ENCODE measurements at regions not wholly inside any gene's neighbourhood (a gene's known extent, or its start where the extent isn't known, plus 50 kb on each side); places are given as distances from the start of the nearest gene placed in this dataset.

DNA sequence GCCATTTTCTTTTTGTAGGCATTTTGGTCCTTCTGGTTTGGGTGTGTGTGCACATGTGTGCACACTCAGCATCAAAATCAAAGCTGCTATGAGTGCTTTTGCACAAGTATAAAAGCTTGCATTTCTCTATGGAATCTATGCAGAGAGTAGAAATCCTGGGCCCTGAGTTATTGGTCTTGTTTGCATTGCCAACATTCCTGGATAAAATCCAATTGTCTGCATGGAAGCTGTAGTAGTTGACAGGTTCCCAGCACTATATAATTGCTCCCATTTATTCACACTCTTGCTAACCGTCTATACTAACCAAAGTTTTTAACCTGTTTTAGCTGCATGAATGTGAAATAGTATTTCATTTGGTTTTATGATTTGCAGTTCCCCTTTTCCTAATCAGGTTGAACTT is 277.0 kb downstream of the FOXA2 start:
- intact Hi-C loops (cut with DNase I): no loop called here
- Histone ChIP-seq H3K27me3 (peaks cover 0 to 4% of the 10 kb centered on the region in 2 donors), H3K4me1 (no peaks in the 10 kb centered on the region), H3K36me3 (no peaks in the 10 kb centered on the region), H3K4me3 (no peak overlapping the region), H3K27ac (no peak overlapping the region), H3K9me3 (no peaks in the 10 kb centered on the region)
- no peak for ATAC-seq
- TF ChIP-seq, protein P1, sequence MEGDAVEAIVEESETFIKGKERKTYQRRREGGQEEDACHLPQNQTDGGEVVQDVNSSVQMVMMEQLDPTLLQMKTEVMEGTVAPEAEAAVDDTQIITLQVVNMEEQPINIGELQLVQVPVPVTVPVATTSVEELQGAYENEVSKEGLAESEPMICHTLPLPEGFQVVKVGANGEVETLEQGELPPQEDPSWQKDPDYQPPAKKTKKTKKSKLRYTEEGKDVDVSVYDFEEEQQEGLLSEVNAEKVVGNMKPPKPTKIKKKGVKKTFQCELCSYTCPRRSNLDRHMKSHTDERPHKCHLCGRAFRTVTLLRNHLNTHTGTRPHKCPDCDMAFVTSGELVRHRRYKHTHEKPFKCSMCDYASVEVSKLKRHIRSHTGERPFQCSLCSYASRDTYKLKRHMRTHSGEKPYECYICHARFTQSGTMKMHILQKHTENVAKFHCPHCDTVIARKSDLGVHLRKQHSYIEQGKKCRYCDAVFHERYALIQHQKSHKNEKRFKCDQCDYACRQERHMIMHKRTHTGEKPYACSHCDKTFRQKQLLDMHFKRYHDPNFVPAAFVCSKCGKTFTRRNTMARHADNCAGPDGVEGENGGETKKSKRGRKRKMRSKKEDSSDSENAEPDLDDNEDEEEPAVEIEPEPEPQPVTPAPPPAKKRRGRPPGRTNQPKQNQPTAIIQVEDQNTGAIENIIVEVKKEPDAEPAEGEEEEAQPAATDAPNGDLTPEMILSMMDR (IDR thresholded peaks at IDR 0.05): no peak
- DNase-seq: no peak

DNA sequence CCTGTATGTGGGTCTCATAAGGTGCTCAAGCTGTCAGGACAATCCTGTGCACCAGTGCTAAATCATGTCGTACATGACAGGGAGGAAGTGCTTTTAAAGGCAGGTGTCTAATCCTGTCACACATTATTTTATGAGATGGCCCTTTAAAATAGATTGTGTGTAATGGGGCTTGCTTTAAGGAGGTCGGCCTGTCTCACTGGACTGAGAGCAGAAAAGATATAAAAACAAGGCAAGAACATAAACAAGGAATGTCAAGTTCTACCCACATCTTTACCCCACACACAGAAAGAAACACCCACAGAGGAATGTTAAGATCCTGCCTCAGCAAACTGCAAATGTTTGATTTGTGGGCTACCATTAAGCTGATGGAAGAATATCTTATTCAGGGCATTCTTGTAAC is 279.0 kb downstream of the FOXA2 start:
- no peaks in the 10 kb centered on the region for H3K4me1 ChIP-seq
- intact Hi-C loops (cut with DNase I): no loop called here
- DNase-seq: no peak

DNA sequence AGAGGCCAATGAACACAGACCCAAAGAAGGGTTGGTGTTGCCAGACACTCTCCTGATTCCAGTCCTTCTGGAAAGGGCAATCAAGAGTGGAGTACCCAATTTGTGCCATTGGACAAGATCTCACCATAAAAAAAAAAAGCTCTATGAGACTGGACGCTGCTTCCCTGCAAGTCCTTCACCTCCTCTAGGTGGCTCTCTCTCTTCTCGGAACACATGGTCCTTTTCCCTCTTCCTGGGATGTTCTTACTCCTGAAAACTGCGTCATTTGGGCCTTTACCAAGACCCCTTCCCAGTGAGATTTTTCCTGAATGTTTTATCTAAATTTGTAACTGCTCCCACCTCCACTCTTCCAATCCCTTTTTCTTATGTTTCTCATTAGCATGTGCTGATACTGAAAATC is 280.8 kb downstream of the FOXA2 start:
- DNase-seq (no peak), ATAC-seq (no peak)
- Histone ChIP-seq H3K9me3 (no peaks in the 10 kb centered on the region), H3K27me3 (peaks cover 0 to 8% of the 10 kb centered on the region in 2 donors), H3K27ac (no peak overlapping the region), H3K4me1 (no peaks in the 10 kb centered on the region), H3K4me3 (no peak overlapping the region), H3K36me3 (no peaks in the 10 kb centered on the region)
- intact Hi-C loops (cut with DNase I): no loop called here
- TF ChIP-seq, protein P1 (IDR thresholded peaks at IDR 0.05): no peak

More for the DNA sequence above, 279.0 kb downstream of the FOXA2 start:
- H3K36me3 ChIP-seq: no peaks in the 10 kb centered on the region
- H3K27me3 ChIP-seq: peaks cover 0 to 8% of the 10 kb centered on the region in 2 donors
- no peaks in the 10 kb centered on the region for H3K9me3 ChIP-seq
- ATAC-seq: no peak
- TF ChIP-seq, protein P1 (IDR thresholded peaks at IDR 0.05): no peak
- H3K4me3 ChIP-seq: no peak overlapping the region
- no peak overlapping the region for H3K27ac ChIP-seq

DNA sequence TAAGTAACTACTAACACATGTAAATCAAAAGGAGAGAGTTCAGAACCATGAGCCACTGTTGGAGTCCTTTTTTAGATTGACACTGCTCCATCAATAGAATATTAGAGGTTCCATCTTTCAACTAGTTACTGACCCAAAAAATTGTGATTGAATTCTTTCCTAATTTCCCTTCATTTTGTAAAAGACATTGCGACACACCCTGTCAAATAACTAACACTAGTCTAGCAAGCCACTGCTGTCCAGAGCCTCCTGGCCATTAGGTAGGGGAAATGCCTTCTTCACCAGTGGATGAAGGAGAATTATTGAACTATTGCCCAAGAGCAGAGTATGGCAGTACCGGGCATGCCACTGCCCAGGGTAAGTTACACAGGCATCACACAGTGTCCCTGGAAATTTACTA is 282.3 kb downstream of the FOXA2 start:
- Histone ChIP-seq H3K4me1 (no peaks in the 10 kb centered on the region), H3K36me3 (no peaks in the 10 kb centered on the region), H3K27ac (no peak overlapping the region), H3K9me3 (no peaks in the 10 kb centered on the region), H3K27me3 (peaks cover 0 to 8% of the 10 kb centered on the region in 2 donors), H3K4me3 (no peak overlapping the region)
- ATAC-seq (no peak), DNase-seq (no peak)
- TF ChIP-seq, protein P1 (IDR thresholded peaks at IDR 0.05): no peak
- intact Hi-C loops (cut with DNase I): no loop called here

DNA sequence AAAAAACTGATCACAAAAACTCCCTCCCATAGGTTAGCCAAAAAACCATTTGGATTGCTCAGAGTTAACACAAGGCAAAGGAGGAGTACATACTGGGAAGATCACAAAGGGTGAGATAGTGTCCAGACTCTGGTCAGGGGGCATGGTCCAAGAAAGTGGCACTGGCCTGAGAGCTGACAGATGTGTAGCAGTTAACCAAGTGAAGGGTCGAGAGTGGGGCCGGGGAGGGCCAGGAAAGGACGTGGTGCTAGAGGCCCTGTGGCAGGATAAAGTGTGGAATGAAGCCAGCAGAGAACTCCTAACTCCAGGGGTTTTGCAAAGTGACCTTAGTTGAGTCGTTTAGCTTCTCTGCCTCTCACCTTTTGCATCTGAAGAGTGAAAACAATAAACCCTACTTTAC is 290.5 kb downstream of the FOXA2 start:
- no peak overlapping the region for H3K4me3 ChIP-seq
- H3K9me3 ChIP-seq: no peaks in the 10 kb centered on the region
- DNase-seq (no peak), ATAC-seq (no peak)
- H3K27ac ChIP-seq: no peak overlapping the region
- H3K4me1 ChIP-seq: no peaks in the 10 kb centered on the region
- no peaks in the 10 kb centered on the region for H3K36me3 ChIP-seq
- TF ChIP-seq, protein P1 (IDR thresholded peaks at IDR 0.05): no peak
- intact Hi-C loops (cut with DNase I): no loop called here
- H3K27me3 ChIP-seq: peaks cover 0 to 10% of the 10 kb centered on the region in 2 donors

Measured in left lung (tissue), 4 donors.